Pons (tissue), 1 donor: ENCODE measurements at regions not wholly inside any gene's neighbourhood (a gene's known extent, or its start where the extent isn't known, plus 50 kb on each side); places are given as distances from the start of the nearest gene placed in this dataset.

Experiments
- DNase-seq: peaks from one replicate; pipeline ENCODE4 v3.0.0-alpha.2; 2016; ENCODE audit warnings: low spot score

DNA sequence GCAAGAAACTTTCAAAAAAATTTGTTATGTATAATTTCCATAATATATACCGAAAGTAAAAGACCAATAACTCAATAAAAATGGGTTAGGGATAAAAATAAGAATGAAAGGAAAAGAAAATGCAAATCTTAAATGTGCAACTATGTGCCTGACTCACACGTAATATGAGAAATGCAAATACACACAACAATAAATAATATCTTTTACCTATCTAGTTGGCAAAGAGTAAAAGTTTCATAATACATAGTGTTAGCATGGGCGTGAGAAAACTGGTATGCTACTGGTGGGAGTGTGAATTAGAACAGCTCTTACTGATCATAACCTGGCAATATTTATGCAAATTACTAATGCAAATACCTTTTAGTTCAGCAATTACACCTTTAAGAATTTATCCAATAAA lies 438.5 kb upstream of the CITED2 start:
- no peak for DNase-seq

DNA sequence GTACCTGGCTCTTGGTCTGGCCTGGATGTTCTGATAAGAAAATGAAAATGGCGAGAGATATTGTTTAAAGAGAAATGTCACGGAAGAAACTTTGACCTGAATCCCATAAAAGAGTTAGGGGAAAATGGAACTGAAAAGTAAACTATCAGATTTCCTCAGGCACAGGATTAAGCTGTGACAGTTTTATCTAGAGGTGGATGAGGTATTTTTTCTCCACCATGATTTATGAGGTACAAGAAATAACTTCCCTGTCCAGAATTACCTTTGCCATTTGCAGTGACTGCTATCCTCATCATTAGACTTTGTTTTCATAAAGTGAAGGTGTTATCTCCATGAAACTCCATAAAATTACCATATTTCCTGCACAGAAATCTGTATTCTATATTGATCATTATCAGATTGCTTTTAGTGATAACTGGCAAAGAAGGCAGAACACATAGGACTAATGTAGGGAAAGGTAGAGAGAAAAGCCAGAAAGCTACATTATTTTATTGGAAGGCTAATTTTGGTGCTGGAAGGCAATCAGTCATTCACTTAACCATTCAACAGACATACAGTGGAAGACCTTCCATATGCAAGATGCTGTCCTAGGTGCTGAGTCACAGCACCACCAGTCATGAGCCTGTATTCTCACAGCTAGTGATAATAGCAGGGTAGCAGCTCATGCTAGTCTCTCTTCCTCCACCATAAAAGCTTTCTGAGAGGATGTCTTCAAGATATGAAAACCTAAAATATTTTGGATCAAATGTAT lies 427.3 kb upstream of the CITED2 start:
- DNase-seq = no peak

DNA sequence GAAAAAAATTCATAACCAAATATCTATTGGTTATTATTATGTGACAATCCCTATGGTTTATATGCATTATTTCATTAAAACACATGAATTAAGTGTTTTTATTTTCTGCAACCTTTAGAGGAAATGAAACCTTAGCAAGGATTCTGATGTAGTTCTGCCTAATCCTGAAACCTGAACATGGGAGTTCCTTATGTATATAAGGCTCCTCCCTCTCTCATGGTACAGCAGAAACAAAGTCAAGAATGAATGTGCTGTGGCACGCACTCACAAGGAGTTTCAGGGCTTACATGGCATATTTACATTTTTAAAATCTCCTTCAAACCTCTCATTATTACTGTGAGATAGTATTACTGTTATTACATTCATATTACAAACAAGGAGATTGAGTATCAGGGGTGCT lies 426.4 kb upstream of the CITED2 start:
- no peak for DNase-seq

DNA sequence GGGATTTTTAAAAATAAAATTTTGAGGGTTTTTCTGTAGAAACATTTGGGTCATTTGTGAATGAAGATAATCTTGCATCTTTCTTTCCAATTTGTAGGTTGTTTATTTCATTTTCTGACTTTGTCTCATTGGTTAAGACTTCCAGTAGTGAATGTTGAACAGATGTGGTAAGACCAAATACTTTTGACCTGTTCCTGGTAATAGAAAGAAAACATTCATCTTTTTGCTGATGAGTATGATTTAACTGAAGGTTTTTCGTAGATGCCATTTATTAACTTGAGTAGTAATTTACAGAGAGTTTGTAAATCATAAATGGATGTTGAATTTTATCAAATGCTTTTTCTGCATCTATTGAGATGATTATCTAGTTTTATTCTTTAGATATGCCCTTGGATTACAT lies 416.1 kb upstream of the CITED2 start:
- DNase-seq = no peak

DNA sequence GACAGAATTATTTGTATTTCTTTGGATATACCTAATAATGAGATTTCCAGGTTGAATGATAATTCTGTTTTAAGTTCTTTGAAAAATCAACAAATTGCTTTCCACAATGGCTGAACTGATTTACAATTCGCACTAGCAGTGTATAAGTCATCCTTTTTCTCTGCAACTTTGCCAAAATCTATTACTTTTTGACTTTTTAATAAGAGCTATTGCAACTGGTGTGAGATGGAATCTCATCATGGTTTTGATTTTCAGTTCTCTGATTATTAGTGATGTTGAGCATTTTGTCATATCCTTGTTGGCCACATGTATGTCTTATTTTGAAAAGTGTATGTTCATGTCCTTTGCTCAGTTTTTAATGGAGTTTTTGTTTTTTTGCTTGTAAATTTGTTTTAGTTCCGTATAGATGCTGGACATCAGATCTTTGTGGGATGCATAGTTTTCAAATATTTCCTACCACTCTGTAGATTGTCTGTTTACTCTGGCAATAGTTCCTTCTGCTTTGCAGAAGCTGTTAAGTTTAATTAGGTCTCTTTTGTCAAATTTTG lies 409.8 kb upstream of the CITED2 start:
- DNase-seq = no peak

DNA sequence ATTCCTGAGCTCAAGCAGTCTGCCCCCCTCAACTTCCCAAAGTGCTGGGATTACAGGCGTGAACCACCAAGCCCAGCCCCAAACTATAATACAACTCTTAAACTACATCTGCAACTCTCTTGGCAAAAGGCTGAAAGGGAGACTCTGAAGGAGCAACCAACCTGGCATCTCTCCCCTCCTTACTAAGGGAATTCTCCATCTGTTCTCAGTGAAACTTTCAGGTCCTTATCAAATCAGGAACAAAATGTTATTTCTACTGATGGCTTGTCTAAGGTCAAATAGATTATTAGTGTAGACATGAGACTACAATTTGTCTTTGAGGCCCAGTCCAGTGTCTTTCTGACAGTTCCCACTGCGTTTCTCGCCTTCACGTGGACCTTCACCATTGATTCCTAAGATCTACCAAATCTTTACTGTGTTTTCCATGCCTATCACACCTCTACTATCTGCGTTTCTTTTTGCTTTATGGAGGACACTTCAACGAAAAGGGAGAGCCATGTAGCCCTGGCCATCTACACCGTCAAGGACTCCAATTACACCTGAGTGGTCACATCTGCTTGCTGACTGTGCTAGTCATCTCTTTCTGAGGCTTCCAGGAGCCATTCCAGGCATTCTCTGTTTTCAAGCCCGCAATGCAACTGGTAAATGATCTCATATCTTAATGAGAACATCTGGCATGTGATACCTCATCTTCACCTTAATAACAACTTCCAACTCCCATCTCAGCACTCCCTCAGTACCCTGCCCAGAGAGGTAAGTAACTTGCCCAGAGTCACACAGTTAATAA lies 405.7 kb upstream of the CITED2 start:
- no peak for DNase-seq

DNA sequence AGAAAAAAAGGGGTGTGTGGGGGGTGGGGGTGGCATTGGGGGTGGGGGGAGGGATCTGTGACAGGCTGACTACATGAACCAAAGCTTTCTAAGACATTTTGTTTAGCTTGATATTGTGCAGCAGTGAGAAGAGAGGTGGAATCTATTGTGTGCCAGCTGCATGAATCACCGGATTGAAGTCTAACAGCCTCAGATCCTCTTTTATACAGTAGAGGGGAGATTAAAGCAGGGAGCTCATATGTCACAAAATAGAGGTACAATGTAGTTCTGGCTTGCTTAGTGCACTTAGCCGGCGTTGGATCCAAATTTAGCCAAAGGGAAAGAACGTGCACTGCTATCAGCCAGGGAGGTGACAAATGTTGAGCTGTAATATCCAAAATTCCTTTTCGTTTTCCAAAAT lies 404.2 kb upstream of the CITED2 start:
- no peak for DNase-seq

DNA sequence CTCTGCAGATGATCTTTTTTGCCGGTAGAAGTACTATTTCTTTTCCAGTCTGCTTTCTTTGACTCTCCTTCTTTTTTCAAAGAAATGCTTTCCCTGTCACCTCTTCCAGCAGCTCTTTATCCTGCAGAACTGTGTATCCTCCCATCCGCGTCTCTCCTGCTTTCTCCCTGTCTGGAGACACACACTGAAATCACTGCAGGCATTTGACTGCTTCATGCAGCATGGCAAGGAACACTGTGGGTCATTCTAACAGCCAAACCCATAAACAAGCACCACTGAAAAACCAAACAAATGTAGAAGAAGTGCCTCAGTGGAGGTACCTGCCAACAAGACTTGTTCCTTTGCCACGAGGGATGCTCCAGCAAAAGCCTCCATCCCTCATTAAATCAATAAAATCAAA lies 403.7 kb upstream of the CITED2 start:
- DNase-seq = no peak

DNA sequence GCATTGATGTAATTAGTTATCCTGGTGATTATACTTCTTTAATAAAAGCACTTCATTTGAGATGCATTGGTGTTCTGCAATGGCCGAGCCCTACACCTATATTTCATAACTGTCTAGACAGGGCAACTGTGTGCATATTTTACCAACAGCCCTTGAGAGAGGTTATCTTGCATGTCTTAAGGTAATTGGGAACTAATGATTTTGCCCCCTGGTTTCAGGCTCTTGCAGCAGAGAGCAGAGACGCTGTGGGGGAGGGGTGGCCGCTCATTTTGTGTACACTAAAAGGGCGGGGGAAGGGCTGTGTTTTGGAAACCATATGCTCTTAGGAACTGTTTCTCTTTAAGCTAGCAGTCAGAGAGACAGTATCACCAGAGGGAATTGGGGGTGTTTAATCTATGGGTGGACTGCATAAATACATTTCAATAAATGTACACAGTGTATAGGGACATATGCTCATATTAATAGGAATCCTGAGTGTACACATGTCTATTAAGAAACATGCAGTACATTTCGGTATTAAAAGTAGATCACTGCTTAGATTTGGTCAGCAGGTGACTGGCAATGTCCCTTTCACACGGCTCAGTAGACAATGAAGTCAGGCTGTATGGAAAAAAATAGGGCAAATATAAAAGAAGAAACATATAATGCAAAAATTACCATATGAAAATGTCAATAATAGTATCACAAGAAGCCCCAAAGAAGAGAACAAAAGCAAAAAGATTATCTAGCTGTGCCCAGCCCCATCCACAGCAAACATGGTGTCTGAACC lies 402.9 kb upstream of the CITED2 start:
- no peak for DNase-seq

- DNase-seq = no peak
These were observed 401.6 kb upstream of the CITED2 start for GRCh38 chr6:139776041-139776440.

- no peak for DNase-seq
These were observed 393.7 kb upstream of the CITED2 start for GRCh38 chr6:139768196-139768595.

- no peak for DNase-seq
These were observed 392.3 kb upstream of the CITED2 start for GRCh38 chr6:139766796-139767195.

GRCh38 chr6:139765825-139766285 lies 391.4 kb upstream of the CITED2 start:
- no peak for DNase-seq

DNA sequence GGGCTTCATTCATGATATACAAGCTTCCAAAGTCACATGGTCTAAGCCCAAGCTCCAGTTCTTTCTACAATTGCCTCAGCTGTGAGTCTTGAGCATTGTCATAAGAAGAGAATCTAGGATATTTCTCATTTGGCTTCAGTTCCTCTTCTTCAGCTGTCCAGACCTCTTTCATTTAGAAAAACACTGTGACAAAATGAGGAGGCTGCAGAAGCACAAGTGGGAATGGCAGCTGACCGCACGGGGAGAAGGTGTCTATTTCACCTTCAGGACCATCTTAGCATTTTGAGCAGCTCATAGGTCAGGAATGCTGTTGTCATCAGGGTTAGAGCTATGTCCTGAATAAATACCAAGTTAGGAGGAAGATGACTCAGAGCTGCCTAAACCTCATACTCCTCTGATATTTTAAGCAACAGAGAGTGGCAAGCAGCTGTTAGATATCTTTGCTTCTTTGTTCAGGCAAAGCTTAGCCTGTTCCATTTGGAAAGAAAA lies 390.1 kb upstream of the CITED2 start:
- peak; percentile 82 for DNase-seq

GRCh38 chr6:139763468-139764210 lies 389.2 kb upstream of the CITED2 start:
- DNase-seq = no peak

DNA sequence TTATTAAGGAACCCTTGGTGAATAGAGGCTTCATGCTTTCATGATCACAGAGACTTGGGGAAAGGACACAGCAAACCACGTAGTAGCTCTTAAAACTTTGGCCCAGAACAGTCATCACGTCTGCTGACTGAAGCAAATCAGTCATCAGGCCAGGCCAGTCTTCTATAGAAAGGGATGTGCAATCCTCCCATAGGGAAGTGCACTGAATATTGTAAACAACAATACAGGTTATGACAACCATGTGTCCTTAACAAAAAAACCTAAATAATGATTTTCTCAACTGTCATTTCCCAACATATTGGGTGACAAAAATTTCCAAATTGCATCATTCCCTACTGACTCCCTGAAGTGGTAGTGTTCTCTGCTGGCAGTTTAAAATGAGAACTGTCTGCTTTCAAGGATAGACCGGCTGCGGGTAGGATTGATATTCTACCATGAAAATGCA lies 388.2 kb upstream of the CITED2 start:
- DNase-seq = peak; percentile 37

DNA sequence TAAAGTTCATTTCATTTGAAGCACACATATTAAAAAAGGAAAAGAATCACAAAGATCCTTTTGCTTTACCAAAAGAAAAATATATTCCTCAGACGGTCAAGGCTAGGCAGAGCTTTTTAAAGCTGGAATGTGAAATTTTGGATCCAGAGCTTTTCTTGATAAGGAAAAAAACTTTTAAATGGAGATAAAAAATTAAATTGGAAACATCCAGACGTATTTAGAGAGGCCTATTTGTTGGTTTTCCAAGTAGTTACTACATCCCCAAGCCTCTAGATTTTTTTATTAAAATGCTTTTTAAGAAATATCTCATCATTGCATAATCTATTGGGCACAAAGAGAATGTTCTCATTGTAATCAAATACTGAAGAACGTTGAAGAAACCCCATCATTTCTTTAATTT lies 385.7 kb upstream of the CITED2 start:
- no peak for DNase-seq

DNA sequence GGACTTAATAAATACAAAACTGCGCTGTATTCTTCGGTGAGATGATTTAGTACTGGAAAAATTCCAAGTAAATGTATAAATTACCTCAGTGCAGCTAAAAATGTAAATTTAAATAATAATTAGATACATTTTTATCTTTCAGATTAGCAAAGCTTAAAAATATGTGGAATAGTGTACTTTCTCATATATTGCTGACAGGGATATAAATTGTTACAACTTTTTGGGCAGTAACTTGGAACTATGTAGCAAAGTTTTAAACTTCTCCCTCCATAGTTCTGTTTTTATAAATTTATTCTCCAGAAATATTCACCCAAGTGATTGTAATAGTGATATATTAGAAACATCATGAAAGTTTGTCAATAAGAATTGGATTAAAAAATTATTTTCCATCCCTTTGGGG lies 384.6 kb upstream of the CITED2 start:
- DNase-seq = no peak

- no peak for DNase-seq
These were observed 383.8 kb upstream of the CITED2 start for GRCh38 chr6:139758209-139758611.

DNA sequence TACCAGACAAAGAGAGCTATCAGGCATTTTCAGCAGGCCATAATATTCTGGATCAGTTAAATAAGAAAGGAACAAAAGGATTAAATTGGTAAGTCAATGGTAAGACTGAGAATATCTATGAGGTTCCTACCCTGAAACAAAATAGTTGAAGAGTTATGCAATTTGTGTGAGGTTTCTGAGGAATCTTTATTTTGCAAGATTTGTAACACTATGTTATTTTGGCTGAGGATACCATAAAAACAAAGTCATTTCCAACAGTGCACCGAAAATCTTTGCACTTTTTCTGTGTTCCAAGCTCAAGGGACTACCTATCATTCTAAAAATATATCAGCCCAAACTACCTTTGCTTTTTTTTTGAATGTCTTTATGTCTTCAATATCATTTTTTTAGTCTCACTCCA lies 383.3 kb upstream of the CITED2 start:
- no peak for DNase-seq

GRCh38 chr6:139756381-139756780 lies 381.9 kb upstream of the CITED2 start:
- DNase-seq = no peak
